HG02763 (cell line): ENCODE measurements at regions not wholly inside any gene's neighbourhood (a gene's known extent, or its start where the extent isn't known, plus 50 kb on each side); places are given as distances from the start of the nearest gene placed in this dataset.
"Not testable (repeated sequence)": the region's sequence is repeated elsewhere in the genome, so short reads cannot be mapped to it uniquely, and the experiment has no call there.

ENCODE experiments used
- ATAC-seq: cut with Tn5 transposase; IDR thresholded peaks from one replicate; pipeline ENCODE4 v1.9.1; 2021; ENCODE audit warnings: mild to moderate bottlenecking, moderate library complexity; ENCODE audit not compliant: unreplicated experiment

DNA sequence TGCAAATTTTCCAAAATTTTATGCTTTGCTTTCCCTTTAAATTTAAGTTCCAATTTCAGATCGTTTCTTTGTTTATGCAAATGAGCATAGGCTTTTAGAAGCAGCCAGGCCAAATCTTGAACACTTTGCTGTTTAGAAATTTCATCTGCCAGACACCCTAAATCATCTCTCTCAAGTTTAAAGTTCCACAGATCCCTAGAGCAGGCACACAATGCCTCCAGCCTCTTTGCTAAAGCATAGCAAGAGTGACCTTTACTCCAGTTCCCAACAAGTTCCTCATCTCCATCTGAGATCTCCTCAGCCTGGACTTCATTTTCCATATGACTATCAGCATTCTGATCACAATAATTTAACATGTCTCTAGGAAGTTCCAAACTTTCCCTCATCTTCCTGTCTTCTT lies 254.5 kb downstream of the DLL1 start:
- ATAC-seq, result not testable (repeated sequence)

GRCh38 chr6:170035901-170036304 lies 255.0 kb downstream of the DLL1 start:
- ATAC-seq, result no peak

DNA sequence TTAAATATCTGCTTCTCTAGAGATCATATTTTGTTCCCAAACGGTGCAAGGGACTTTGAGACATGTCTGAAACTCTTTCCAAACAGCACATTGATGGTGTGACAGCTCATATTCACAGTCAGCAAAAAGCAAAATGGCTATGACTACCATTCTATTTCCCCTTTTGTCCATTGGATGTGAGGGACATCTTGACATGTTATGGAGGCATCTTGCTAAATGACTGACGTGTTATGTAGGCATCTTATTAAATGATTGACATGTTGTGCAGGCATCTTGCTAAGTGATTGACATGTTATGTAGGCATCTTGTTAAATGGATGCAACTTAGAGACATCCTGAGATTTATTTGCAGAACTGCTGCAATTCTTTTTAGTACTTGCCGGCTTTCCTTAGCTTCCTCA lies 255.8 kb downstream of the DLL1 start:
- no peak for ATAC-seq

GRCh38 chr6:170034294-170034693 lies 256.6 kb downstream of the DLL1 start:
- ATAC-seq, result no peak

GRCh38 chr6:170033666-170034065 lies 257.2 kb downstream of the DLL1 start:
- no peak for ATAC-seq

DNA sequence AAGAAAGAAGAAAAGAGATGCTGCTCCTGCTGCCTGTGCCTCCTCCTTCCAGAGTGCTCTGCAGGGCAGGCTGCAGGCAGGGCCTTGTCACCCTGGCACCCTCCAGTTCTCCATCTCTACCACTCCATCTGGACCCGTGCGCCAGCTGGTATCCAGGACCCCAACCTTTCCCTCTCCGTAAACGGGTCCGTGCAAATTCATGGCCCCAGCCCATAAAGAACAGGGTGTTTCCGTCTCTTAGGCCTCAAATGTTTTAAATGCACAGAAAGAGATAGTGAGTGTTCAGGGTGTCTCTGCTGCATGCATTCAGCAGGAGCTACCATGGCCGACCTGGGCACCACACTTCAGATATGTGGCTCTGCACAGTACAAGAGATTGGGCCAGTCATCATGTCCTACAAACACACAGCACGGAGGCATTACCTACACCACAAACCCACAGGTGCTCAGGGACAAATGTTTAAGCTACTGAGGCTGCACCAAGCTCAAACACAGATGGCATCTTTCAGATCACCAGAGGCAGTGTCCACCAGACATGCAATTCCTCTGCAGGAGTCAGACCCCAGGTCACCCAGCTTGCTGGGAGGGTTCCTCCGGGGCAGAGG lies 258.1 kb downstream of the DLL1 start:
- no peak for ATAC-seq

- no peak for ATAC-seq
Measured at GRCh38 chr6:170032197-170032596, 258.7 kb downstream of the DLL1 start.

DNA sequence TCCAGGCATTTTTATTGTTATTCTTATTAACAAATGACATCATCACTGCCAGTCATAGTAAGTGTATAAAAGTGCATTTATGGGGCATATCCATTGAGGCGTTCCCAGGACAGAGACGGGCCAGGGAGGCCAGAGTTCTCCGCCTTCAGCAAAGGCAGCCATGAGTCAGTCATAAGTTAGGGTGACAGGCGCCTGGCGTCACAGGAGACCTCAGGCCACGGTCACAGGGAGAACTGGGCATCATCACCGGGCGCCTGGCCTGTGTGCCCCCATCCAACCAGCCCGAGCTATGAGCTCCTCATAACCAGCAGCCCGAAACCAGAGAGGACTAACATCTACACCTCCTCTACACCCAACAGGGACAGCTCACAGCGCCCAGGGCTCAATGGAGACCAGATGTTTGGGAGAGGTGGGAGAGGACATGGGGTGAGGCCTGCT lies 259.2 kb downstream of the DLL1 start:
- no peak for ATAC-seq

GRCh38 chr6:170030821-170031471 lies 259.9 kb downstream of the DLL1 start:
- ATAC-seq, result no peak

DNA sequence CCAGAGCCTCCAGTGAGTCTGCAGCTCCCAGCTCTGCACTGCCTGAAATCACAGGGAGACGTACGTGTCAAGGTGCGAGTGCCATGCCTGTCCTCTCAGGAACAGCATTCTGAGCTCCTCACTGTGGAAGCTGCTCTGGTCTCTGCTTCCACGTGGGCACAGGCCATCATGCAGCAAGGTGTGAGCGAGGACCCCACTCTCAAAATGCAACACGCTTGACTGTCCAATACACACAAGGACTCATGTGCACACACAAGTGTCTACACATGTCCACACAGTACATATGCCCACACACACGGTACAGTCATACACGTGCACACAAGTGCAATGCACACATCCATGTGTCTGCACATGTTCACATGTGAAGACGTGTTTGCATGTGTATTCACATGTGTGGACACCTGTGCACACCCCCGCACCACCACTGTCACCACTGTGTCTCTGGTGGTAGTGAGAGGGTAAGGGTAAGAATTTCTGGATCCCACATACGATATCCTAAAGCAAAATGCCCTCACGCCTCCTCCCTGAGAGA lies 260.5 kb downstream of the DLL1 start:
- ATAC-seq, result no peak

- ATAC-seq, result no peak
Measured at GRCh38 chr6:170029416-170030283, 261.2 kb downstream of the DLL1 start.

GRCh38 chr6:170028629-170029345 lies 262.1 kb downstream of the DLL1 start:
- no peak for ATAC-seq

- ATAC-seq, result no peak
Measured at GRCh38 chr6:170027647-170028043, 263.2 kb downstream of the DLL1 start.

DNA sequence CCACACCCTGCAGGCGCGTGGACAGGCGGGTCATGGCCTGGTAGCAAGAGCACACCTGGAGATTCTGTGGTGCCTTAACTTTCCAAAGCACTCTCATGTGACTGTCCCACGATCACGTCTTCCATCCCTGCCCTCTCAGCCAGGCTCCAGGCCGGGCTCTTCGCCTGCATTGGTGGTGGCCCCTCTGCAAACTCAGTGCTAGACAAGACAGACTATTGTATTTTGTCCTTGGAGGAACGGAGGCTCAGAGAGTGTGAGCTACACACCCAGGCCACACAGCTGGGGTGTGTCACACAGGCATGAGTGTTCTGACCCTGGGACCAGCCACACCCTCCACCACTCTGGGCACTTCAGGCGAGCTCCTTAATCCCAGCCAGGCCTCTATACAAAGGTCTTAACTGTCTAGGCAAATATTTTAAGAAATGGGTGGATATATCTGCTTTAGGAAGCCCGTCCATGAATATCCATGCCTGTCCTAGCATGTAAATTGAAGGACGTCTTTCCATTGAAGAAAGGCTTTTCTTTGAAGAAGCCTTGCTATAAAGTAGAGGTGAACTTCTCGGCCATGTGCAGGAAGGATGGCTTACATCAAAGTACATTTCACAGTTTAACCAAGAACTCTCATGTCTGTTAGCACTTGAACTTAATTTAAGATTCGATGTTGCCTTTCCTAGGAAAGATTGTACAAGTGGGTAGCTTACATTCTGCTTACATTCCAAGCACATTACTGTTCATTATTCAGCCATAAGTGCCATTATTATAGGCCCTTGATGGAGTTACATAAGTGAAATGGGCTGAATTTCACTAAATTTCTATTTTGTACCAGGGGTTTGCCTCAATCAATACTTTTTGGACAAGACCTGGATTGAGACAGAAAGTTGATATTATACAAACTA lies 263.9 kb downstream of the DLL1 start:
- ATAC-seq, result no peak

DNA sequence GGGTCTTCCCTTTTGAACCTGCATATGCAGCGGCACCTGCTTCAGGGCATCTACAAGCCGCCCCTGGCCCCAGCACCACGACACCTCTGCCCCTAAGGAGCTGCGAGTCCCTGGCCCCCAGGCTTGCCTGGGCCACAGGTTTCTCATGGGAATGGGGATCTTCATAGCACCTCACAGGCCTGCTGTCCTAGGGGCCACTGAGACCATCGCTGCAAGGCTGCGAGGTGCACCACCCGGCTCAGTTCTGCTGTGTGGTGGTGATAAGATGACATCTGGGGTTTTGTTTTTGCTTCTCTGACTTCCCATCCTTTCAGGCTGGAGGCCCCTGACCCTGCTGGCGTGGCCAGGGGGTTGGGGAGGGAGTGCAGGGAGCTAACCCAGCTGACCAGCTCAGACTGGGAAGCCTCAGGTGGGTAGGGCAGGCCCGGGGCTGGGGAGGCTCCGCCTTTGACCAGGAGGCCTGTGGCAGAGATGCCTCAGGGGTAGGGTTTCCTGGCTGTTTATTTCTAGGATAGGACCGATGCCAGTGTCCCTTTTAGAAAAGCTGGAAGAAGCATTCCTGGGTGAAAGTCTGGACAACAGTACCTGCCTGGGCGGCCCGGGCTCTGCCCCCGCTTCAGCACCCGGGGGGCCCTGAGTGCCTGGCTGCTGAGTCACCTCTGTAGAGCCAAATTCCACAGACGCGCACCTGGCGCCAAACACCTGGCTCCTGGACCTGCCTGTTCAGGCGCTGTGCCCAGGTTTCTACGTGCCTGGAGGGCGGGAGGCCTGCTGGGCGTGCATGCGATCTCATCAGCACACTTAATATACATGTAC lies 264.7 kb downstream of the DLL1 start:
- ATAC-seq, result no peak

DNA sequence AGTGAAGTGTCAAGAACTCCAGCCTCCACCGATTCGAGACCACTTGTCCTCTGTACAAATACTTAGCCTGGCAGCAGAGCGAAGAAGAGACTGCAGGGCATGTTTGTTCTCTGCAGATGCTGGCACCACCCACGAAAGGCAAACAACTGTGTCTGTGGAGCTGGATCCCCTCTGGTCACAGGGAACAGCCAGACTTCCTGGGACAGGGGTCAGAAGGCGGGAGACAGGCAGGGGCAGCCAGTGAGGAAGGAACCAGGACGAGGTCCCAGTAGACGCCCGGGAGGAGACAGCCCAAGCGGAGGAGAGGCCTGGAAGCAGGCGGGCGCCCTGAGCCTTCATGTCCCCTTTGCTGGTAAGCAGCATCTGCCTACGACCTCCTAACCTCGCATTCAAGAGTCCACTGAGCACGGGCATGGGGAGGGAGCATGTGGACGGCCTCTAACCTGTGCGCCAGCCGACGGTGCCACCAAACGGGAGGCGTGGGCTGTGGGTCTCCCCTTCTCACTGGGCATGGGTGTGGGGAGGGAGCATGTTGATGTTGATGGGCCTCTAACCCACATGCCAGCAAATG lies 265.5 kb downstream of the DLL1 start:
- no peak for ATAC-seq

DNA sequence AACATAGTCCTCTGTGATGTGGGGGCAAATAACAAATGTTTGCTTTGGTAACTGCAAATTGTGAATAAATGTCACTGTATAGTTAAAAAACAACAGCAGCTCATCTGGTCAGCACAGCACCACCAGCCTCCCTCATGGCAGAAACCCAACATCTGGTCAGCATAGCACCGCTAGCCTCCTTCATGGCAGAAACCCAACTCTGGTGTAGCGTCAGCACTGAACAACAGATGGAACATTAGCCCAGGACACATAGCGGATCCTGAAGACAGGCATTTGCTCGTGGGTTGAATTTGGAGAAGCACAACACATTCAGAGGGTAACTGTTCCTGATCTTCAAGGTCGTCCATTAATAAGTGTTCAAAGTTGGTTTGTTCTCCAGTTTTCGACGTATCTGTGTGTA lies 265.9 kb downstream of the DLL1 start:
- no peak for ATAC-seq

GRCh38 chr6:170023620-170024521 lies 267.0 kb downstream of the DLL1 start:
- no peak for ATAC-seq
